HEK293 (cell line): ENCODE measurements at regions not wholly inside any gene's neighbourhood (a gene's known extent, or its start where the extent isn't known, plus 50 kb on each side); places are given as distances from the start of the nearest gene placed in this dataset.

Experiments used
- BCL11A ChIP-seq: fragments of 450-650 bp; formaldehyde crosslinking; IDR thresholded peaks from 2 replicates; pipeline ENCODE4 v1.5.1; 2016; ENCODE audit warnings: low read depth, missing biosample characterization, missing genetic modification characterization
- CTCF ChIP-seq: fragments of 450-650 bp; formaldehyde crosslinking; IDR thresholded peaks from 2 replicates; pipeline ENCODE4 v1.5.1; 2016; ENCODE audit warnings: missing biosample characterization, missing genetic modification characterization
- TCF7L2 ChIP-seq: IDR thresholded peaks from 2 replicates; pipeline ENCODE4 v1.6.1; 2011; ENCODE audit warnings: low read depth, mild to moderate bottlenecking, inconsistent platforms, low read length, moderate library complexity, borderline replicate concordance
- ZBTB21 ChIP-seq: fragments of 450-650 bp; formaldehyde crosslinking; IDR thresholded peaks from 2 replicates; pipeline ENCODE4 v1.5.1; 2017; ENCODE audit warnings: missing biosample characterization, missing genetic modification characterization
- ZFP37 ChIP-seq: fragments of 450-650 bp; formaldehyde crosslinking; IDR thresholded peaks from 2 replicates; pipeline ENCODE4 v1.5.1; 2016; ENCODE audit warnings: missing biosample characterization, missing genetic modification characterization
- ZNF350 ChIP-seq: fragments of 450-650 bp; formaldehyde crosslinking; IDR thresholded peaks from 2 replicates; pipeline ENCODE4 v1.5.0; 2017; ENCODE audit warnings: missing biosample characterization, mild to moderate bottlenecking, missing genetic modification characterization

- no peak for TF ChIP-seq TCF7L2
- TF ChIP-seq ZNF350 (tag by site-specific recombination), result no peak
- TF ChIP-seq ZFP37 (tag by site-specific recombination), result no peak
- TF ChIP-seq CTCF, result no peak
- no peak for TF ChIP-seq ZBTB21 (tag by site-specific recombination)
- TF ChIP-seq BCL11A (tag by site-specific recombination), result no peak
Observed at GRCh38 chr2:207217442-207217841, 51.7 kb upstream of the KLF7 start.
